ENCODE measurements at regions not wholly inside any gene's neighbourhood (a gene's known extent, or its start where the extent isn't known, plus 50 kb on each side); places are given as distances from the start of the nearest gene placed in this dataset.

GRCh38 chr13:21798181-21798580, 127.3 kb downstream of the FGF9 start:
- Histone ChIP-seq H3K36me3 (no peaks in the 10 kb centered on the region), H3K4me3 (no peak overlapping the region), H3K27ac (no peak overlapping the region), H3K27me3 (no peaks in the 10 kb centered on the region), H3K9me3 (no peaks in the 10 kb centered on the region), H3K4me1 (peaks cover 0 to 5% (median 0%) of the 10 kb centered on the region in 4 donors)
- no peak for DNase-seq
- 75 to 92% methylated on average over 3 of the region's 3 CpGs for WGBS, 2 donors
- intact Hi-C loops (cut with DNase I), result no loop called here
- no peak for TF ChIP-seq POLR2A (IDR thresholded peaks at IDR 0.05)
- TF ChIP-seq POLR2AphosphoS5 (IDR thresholded peaks at IDR 0.05), result no peak
- TF ChIP-seq CTCF (IDR thresholded peaks at IDR 0.05), result no peak

GRCh38 chr13:21799671-21800070, 128.8 kb downstream of the FGF9 start:
- WGBS, 2 donors, result 85 to 89% methylated on average over 3 of the region's 3 CpGs
- H3K27me3 ChIP-seq, result no peaks in the 10 kb centered on the region

GRCh38 chr13:21800837-21801616, 130.2 kb downstream of the FGF9 start:
- intact Hi-C loops (cut with DNase I), result no loop called here
- Histone ChIP-seq H3K27me3 (no peaks in the 10 kb centered on the region), H3K4me3 (no peak overlapping the region), H3K4me1 (peaks cover 0 to 5% (median 0%) of the 10 kb centered on the region in 4 donors), H3K9me3 (no peaks in the 10 kb centered on the region), H3K27ac (no peak overlapping the region), H3K36me3 (no peaks in the 10 kb centered on the region)
- no peak for TF ChIP-seq EP300 (IDR thresholded peaks at IDR 0.05)
- TF ChIP-seq POLR2AphosphoS5 (IDR thresholded peaks at IDR 0.05), result no peak
- no peak for TF ChIP-seq POLR2A (IDR thresholded peaks at IDR 0.05)
- WGBS, 2 donors, result 69 to 76% methylated on average over 7 of the region's 7 CpGs
- no peak for DNase-seq

More at GRCh38 chr13:21799671-21800070, 128.8 kb downstream of the FGF9 start:
- no peak for DNase-seq
- Histone ChIP-seq H3K4me1 (peaks cover 0 to 5% (median 0%) of the 10 kb centered on the region in 4 donors), H3K27ac (no peak overlapping the region), H3K36me3 (no peaks in the 10 kb centered on the region), H3K4me3 (no peak overlapping the region), H3K9me3 (no peaks in the 10 kb centered on the region)
- no peak for TF ChIP-seq POLR2A (IDR thresholded peaks at IDR 0.05)
- TF ChIP-seq POLR2AphosphoS5 (IDR thresholded peaks at IDR 0.05), result no peak
- no peak for TF ChIP-seq EP300 (IDR thresholded peaks at IDR 0.05)
- TF ChIP-seq CTCF (IDR thresholded peaks at IDR 0.05), result no peak
- intact Hi-C loops (cut with DNase I), result no loop called here

GRCh38 chr13:21805733-21806132, 134.9 kb downstream of the FGF9 start:
- Histone ChIP-seq H3K27me3 (no peaks in the 10 kb centered on the region), H3K9me3 (no peaks in the 10 kb centered on the region), H3K36me3 (no peaks in the 10 kb centered on the region), H3K4me3 (no peak overlapping the region), H3K27ac (no peak overlapping the region), H3K4me1 (peaks cover 0 to 5% (median 0%) of the 10 kb centered on the region in 4 donors)
- intact Hi-C loops (cut with DNase I), result no loop called here
- 70 to 82% methylated on average over 3 of the region's 3 CpGs for WGBS, 2 donors
- no peak for TF ChIP-seq EP300 (IDR thresholded peaks at IDR 0.05)
- no peak for TF ChIP-seq POLR2AphosphoS5 (IDR thresholded peaks at IDR 0.05)
- DNase-seq, result no peak

- 88% methylated on average over 12 of the region's 12 CpGs for WGBS, 2 donors
- intact Hi-C loops (cut with DNase I), result no loop called here
- TF ChIP-seq EP300 (IDR thresholded peaks at IDR 0.05), result no peak
- TF ChIP-seq CTCF (IDR thresholded peaks at IDR 0.05), result no peak
- TF ChIP-seq POLR2A (IDR thresholded peaks at IDR 0.05), result no peak
- H3K4me1 ChIP-seq, result no peaks in the 10 kb centered on the region
- no peak overlapping the region for H3K4me3 ChIP-seq
- H3K36me3 ChIP-seq, result no peaks in the 10 kb centered on the region
- no peaks in the 10 kb centered on the region for H3K27me3 ChIP-seq
- H3K27ac ChIP-seq, result no peak overlapping the region
- no peaks in the 10 kb centered on the region for H3K9me3 ChIP-seq
- no peak for DNase-seq
Measured at GRCh38 chr13:21812192-21812626, 141.3 kb downstream of the FGF9 start.
